BJ (cell line): ENCODE measurements at regions not wholly inside any gene's neighbourhood (a gene's known extent, or its start where the extent isn't known, plus 50 kb on each side); places are given as distances from the start of the nearest gene placed in this dataset.

ENCODE experiments used
- CTCF ChIA-PET: fragments of 350-600 bp; formaldehyde crosslinking; extraction: SDS; loops from one replicate; lab custom pipeline; 2021; ENCODE audit warnings: antibody characterized with exemption, inconsistent platforms; lab: Yijun Ruan, JAX
- POLR2A ChIA-PET: fragments of 300-600 bp; sonication (Branson Sonifier 250); formaldehyde crosslinking; extraction: SDS; loops from one replicate; lab custom pipeline; 2021; ENCODE audit warnings: antibody characterized with exemption; lab: Charles Lee
- DNase-seq: peaks from one replicate; pipeline ENCODE4 v3.0.0-alpha.2; 2011; ENCODE audit warnings: low read depth
- H3K27me3 ChIP-seq: 2 replicates; pipeline ENCODE4 v1.6.0; 2011; ENCODE audit warnings: low read length; ENCODE audit not compliant: control insufficient read depth, insufficient read depth
- H3K36me3 ChIP-seq: 2 replicates; pipeline ENCODE4 v1.5.1; 2011; ENCODE audit warnings: low read length; ENCODE audit not compliant: control insufficient read depth, insufficient read depth
- H3K4me3 ChIP-seq: 2 replicates; pipeline ENCODE4 v1.5.1; 2011; ENCODE audit warnings: low read depth, mild to moderate bottlenecking, control low read depth, low read length
- CTCF ChIP-seq: IDR thresholded peaks from 2 replicates; pipeline ENCODE4 v1.5.1; 2011; ENCODE audit warnings: low read depth, mild to moderate bottlenecking, control low read depth, inconsistent platforms, low read length, moderate library complexity; ENCODE audit not compliant: insufficient read depth

- H3K27me3 ChIP-seq, result no peaks in the 10 kb centered on the region
- no peak for TF ChIP-seq CTCF
- DNase-seq, result no peak
- ChIA-PET POLR2A (no interaction called here), CTCF (no interaction called here)
- H3K36me3 ChIP-seq, result no peaks in the 10 kb centered on the region
- H3K4me3 ChIP-seq, result no peak overlapping the region
These were observed 282.9 kb downstream of the RASEF start for GRCh38 chr9:82780017-82780416.

GRCh38 chr9:82781921-82782392 lies 281.0 kb downstream of the RASEF start:
- no peaks in the 10 kb centered on the region for H3K27me3 ChIP-seq
- no peak overlapping the region for H3K4me3 ChIP-seq
- ChIA-PET POLR2A (no interaction called here), CTCF (no interaction called here)
- DNase-seq, result no peak
- no peaks in the 10 kb centered on the region for H3K36me3 ChIP-seq
- no peak for TF ChIP-seq CTCF

GRCh38 chr9:82783045-82783444 lies 279.9 kb downstream of the RASEF start:
- CTCF ChIA-PET, result no interaction called here
- DNase-seq, result no peak
- TF ChIP-seq CTCF, result no peak
- Histone ChIP-seq H3K27me3 (no peaks in the 10 kb centered on the region), H3K36me3 (no peaks in the 10 kb centered on the region), H3K4me3 (no peak overlapping the region)
- POLR2A ChIA-PET, result no interaction called here

GRCh38 chr9:82784589-82784988 lies 278.4 kb downstream of the RASEF start:
- ChIA-PET POLR2A (no interaction called here), CTCF (no interaction called here)
- Histone ChIP-seq H3K4me3 (no peak overlapping the region), H3K36me3 (no peaks in the 10 kb centered on the region), H3K27me3 (no peaks in the 10 kb centered on the region)
- no peak for DNase-seq
- TF ChIP-seq CTCF, result no peak

GRCh38 chr9:82789155-82789824 lies 273.7 kb downstream of the RASEF start:
- no peak for TF ChIP-seq CTCF
- Histone ChIP-seq H3K27me3 (no peaks in the 10 kb centered on the region), H3K36me3 (no peaks in the 10 kb centered on the region), H3K4me3 (no peak overlapping the region)
- CTCF ChIA-PET, result no interaction called here
- no peak for DNase-seq
- POLR2A ChIA-PET, result no interaction called here
